ENCODE measurements at regions not wholly inside any gene's neighbourhood (a gene's known extent, or its start where the extent isn't known, plus 50 kb on each side); places are given as distances from the start of the nearest gene placed in this dataset.

DNA sequence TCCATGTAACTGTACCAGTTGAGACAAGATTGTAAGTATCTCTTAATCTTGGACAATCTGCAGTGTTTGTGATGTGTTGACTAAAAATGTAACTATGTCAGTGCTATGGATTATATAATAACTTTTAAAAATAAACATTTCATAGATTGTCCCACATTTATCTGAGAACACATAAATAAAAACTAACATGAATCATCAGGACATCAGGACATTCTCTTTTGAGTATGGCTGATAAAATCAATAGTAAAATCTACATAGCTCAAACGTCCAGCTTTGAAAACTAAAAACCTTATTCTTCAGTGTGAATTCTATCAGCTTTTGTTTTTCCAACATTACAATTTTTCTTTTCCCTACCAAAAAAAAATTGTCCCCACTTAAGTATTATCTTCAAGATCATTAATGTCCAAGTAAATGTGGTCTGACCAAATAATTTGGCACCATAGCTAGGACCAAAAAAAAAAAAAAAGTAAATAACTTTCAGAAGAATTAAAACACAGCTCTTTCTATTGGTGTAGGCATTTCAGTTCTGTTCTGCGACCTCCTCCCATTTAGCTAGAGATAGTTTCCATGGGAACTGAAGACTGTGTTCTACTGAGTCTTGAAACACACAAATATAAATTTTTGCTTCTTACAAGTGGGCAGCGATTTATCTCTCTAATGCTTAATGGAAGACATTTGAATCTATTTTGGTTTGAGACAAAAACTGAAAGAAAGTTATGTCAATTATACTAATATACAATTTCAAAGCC is 123.0 kb upstream of the SGCE start:
- BruUV-seq (replicated peaks) = no TSS peak
- POLR2A ChIA-PET = interaction anchor here (0.6 to 0.8 kb wide), 4 partner anchors 9 to 583 kb away, joined by 3 to 5 read pairs (median 4); no protein-coding TSS in a partner anchor
- TF ChIP-seq, protein P1, sequence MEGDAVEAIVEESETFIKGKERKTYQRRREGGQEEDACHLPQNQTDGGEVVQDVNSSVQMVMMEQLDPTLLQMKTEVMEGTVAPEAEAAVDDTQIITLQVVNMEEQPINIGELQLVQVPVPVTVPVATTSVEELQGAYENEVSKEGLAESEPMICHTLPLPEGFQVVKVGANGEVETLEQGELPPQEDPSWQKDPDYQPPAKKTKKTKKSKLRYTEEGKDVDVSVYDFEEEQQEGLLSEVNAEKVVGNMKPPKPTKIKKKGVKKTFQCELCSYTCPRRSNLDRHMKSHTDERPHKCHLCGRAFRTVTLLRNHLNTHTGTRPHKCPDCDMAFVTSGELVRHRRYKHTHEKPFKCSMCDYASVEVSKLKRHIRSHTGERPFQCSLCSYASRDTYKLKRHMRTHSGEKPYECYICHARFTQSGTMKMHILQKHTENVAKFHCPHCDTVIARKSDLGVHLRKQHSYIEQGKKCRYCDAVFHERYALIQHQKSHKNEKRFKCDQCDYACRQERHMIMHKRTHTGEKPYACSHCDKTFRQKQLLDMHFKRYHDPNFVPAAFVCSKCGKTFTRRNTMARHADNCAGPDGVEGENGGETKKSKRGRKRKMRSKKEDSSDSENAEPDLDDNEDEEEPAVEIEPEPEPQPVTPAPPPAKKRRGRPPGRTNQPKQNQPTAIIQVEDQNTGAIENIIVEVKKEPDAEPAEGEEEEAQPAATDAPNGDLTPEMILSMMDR (conservative IDR thresholded peaks at IDR 0.05; ENCODE audit: low read length) = no peak
- TF ChIP-seq EZH2phosphoT487 (IDR thresholded peaks at IDR 0.05; ENCODE audit: borderline replicate concordance, low read depth, low read length) = no peak
- no peak overlapping the region for H2AFZ ChIP-seq (ENCODE audit: low read length)
- no peak overlapping the region for H3K4me3 ChIP-seq (ENCODE audit: low read depth, low read length, poor library complexity, severe bottlenecking)
- no peak overlapping the region for H3K27ac ChIP-seq (ENCODE audit: low read depth, low read length, poor library complexity, severe bottlenecking)
- H3K79me2 ChIP-seq (ENCODE audit: insufficient read depth, low read depth, low read length) = no peaks in the 10 kb centered on the region
- no peaks in the 10 kb centered on the region for H3K9me3 ChIP-seq (ENCODE audit: low read length)
- intact Hi-C loops (cut with micrococcal nuclease; ENCODE audit: unreplicated experiment) = no loop called here
- CTCF ChIA-PET (ENCODE audit: unreplicated experiment) = no interaction called here
- no peaks in the 10 kb centered on the region for H3K4me1 ChIP-seq (ENCODE audit: insufficient read depth, low read length, poor library complexity, severe bottlenecking)
- DNase-seq (ENCODE audit: low spot score) = no peak
- H3K36me3 ChIP-seq (ENCODE audit: insufficient read depth, low read length) = no peaks in the 10 kb centered on the region
- no peaks in the 10 kb centered on the region for H3K9me2 ChIP-seq (ENCODE audit: insufficient read depth, low read length)
- H3K4me2 ChIP-seq (ENCODE audit: low read length) = no peak overlapping the region
- no peaks in the 10 kb centered on the region for H4K20me1 ChIP-seq (ENCODE audit: insufficient read depth, low read length)

DNA sequence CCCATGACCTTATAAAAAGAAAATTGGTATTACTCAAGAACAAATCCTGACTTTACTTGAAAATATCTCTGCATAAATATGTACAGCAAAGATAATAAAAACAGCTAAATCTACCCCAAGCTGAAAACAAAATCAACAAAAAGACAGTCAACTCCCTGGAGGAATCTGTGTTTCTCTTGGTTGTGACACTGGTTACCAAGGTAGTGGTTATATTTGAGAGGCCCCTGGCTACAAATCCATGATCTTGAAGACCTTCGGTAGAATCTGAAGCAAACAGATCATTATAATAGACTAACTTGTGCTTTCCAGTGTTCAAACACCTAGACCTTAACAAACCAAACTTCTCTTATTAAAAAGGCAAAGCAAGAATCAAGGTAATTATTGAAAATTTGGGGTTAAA is 123.9 kb upstream of the SGCE start:
- BruUV-seq (replicated peaks) = no TSS peak
- TF ChIP-seq EZH2phosphoT487 (IDR thresholded peaks at IDR 0.05; ENCODE audit: borderline replicate concordance, low read depth, low read length) = no peak
- TF ChIP-seq, protein P1 (conservative IDR thresholded peaks at IDR 0.05; ENCODE audit: low read length) = no peak
- Histone ChIP-seq H3K9me2 (ENCODE audit: insufficient read depth, low read length) (no peaks in the 10 kb centered on the region), H3K4me3 (ENCODE audit: low read depth, low read length, poor library complexity, severe bottlenecking) (no peak overlapping the region), H3K36me3 (ENCODE audit: insufficient read depth, low read length) (no peaks in the 10 kb centered on the region), H4K20me1 (ENCODE audit: insufficient read depth, low read length) (no peaks in the 10 kb centered on the region), H3K9me3 (ENCODE audit: low read length) (no peaks in the 10 kb centered on the region), H3K27ac (ENCODE audit: low read depth, low read length, poor library complexity, severe bottlenecking) (no peak overlapping the region), H3K79me2 (ENCODE audit: insufficient read depth, low read depth, low read length) (no peaks in the 10 kb centered on the region), H2AFZ (ENCODE audit: low read length) (no peak overlapping the region), H3K4me1 (ENCODE audit: insufficient read depth, low read length, poor library complexity, severe bottlenecking) (no peaks in the 10 kb centered on the region), H3K4me2 (ENCODE audit: low read length) (no peak overlapping the region)
- CTCF ChIA-PET (ENCODE audit: unreplicated experiment) = no interaction called here
- no peak for DNase-seq (ENCODE audit: low spot score)
- POLR2A ChIA-PET = no interaction called here
- intact Hi-C loops (cut with micrococcal nuclease; ENCODE audit: unreplicated experiment) = no loop called here

DNA sequence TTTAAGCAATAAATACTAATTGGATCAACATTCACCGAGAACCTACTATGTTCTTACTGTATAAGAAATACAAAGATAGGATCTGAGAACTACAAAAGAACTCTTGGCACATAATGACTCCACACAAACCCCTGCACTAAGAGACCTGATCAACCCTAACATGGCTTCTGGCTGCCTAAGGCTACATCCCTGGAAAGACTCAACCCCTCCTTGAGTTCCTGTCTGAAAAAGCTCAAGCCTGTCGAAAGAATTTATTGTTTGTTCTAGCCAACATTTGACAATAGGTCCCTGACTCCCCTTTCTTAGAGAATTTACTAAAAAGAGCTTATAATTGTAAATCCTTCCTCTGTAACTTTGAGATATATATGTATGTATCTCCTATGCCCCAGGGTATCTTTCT is 125.3 kb upstream of the SGCE start:
- POLR2A ChIA-PET = interaction anchor here (0.7 kb wide), 2 partner anchors 9 to 13 kb away, joined by 3 read pairs; no protein-coding TSS in a partner anchor
- TF ChIP-seq, protein P1 (conservative IDR thresholded peaks at IDR 0.05; ENCODE audit: low read length) = no peak
- no peak for TF ChIP-seq EZH2phosphoT487 (IDR thresholded peaks at IDR 0.05; ENCODE audit: borderline replicate concordance, low read depth, low read length)
- intact Hi-C loops (cut with micrococcal nuclease; ENCODE audit: unreplicated experiment) = no loop called here
- H4K20me1 ChIP-seq (ENCODE audit: insufficient read depth, low read length) = no peaks in the 10 kb centered on the region
- H3K9me2 ChIP-seq (ENCODE audit: insufficient read depth, low read length) = no peaks in the 10 kb centered on the region
- no peak overlapping the region for H3K27ac ChIP-seq (ENCODE audit: low read depth, low read length, poor library complexity, severe bottlenecking)
- H3K9me3 ChIP-seq (ENCODE audit: low read length) = no peaks in the 10 kb centered on the region
- no TSS peak for BruUV-seq (replicated peaks)
- no peak overlapping the region for H3K4me2 ChIP-seq (ENCODE audit: low read length)
- CTCF ChIA-PET (ENCODE audit: unreplicated experiment) = no interaction called here
- no peaks in the 10 kb centered on the region for H3K79me2 ChIP-seq (ENCODE audit: insufficient read depth, low read depth, low read length)
- no peak overlapping the region for H2AFZ ChIP-seq (ENCODE audit: low read length)
- no peaks in the 10 kb centered on the region for H3K4me1 ChIP-seq (ENCODE audit: insufficient read depth, low read length, poor library complexity, severe bottlenecking)
- DNase-seq (ENCODE audit: low spot score) = no peak
- H3K4me3 ChIP-seq (ENCODE audit: low read depth, low read length, poor library complexity, severe bottlenecking) = no peak overlapping the region
- H3K36me3 ChIP-seq (ENCODE audit: insufficient read depth, low read length) = no peaks in the 10 kb centered on the region
